ENCODE measurements at regions not wholly inside any gene's neighbourhood (a gene's known extent, or its start where the extent isn't known, plus 50 kb on each side); places are given as distances from the start of the nearest gene placed in this dataset.

- Histone ChIP-seq H3K4me2 (ENCODE audit: low read depth, low read length) (no peak overlapping the region), H2AFZ (ENCODE audit: low read length) (no peak overlapping the region), H3K36me3 (replicated peaks in 1 of 2; ENCODE audit: control insufficient read depth in 1 of 2, insufficient read depth in 2 of 2, low read length in 2 of 2) (no peaks in the 10 kb centered on the region), H3K4me3 (replicated peaks in 1 of 3; ENCODE audit: insufficient read depth in 1 of 3, low read depth in 2 of 3, low read length in 3 of 3) (no peak overlapping the region), H3K9me3 (ENCODE audit: low read length) (0 out of 2 replicates have a peak, but pooled peaks cover 2% of the 10 kb centered on the region), H3K9ac (ENCODE audit: insufficient read depth, low read depth, low read length) (no peak overlapping the region), H3K79me2 (ENCODE audit: insufficient read depth, low read length) (no peaks in the 10 kb centered on the region), H3K4me1 (ENCODE audit: insufficient read depth, low read length) (no peaks in the 10 kb centered on the region), H3K27me3 (ENCODE audit: control insufficient read depth in 1 of 2, insufficient read depth in 2 of 2, low read length in 2 of 2) (no peaks in the 10 kb centered on the region), H3K27ac (ENCODE audit: extremely low read length, insufficient read depth, low read length) (no peak overlapping the region), H4K20me1 (ENCODE audit: insufficient read depth, low read length) (no peaks in the 10 kb centered on the region)
- in situ Hi-C loops (cut with HindIII; ENCODE audit: extremely low pct_ligation_motif_present, low pct_unique_long_range_greater_than_20kb), result no loop called here
- POLR2A ChIA-PET, result no interaction called here
- ATAC-seq (no peak), FAIRE-seq (no peak), DNase-seq (ENCODE audit: low spot score) (no peak)
- no TSS peak for BruUV-seq (replicated peaks)
- WGBS (ENCODE audit: low lambda C conversion rate), result 98% methylated on average over 2 of the region's 2 CpGs
- TF ChIP-seq ZNF879 (CRISPR knock-in tag; IDR thresholded peaks at IDR 0.05) (no peak), MEIS1 (CRISPR knock-in tag; IDR thresholded peaks at IDR 0.05; ENCODE audit: borderline replicate concordance) (no peak), MZF1 (CRISPR knock-in tag; IDR thresholded peaks at IDR 0.05; ENCODE audit: borderline replicate concordance) (no peak), SRSF9 (IDR thresholded peaks at IDR 0.05; ENCODE audit: borderline replicate concordance, insufficient read depth, low read depth, low read length, poor library complexity, severe bottlenecking) (no peak), ZSCAN31 (CRISPR knock-in tag; IDR thresholded peaks at IDR 0.05; ENCODE audit: low read depth) (no peak), TRIM24 (CRISPR knock-in tag; IDR thresholded peaks at IDR 0.05) (no peak), JUN (CRISPR knock-in tag; IDR thresholded peaks at IDR 0.05) (no peak), NFE2L1 (CRISPR knock-in tag; IDR thresholded peaks at IDR 0.05; ENCODE audit: borderline replicate concordance) (no peak), ZNF616 (CRISPR knock-in tag; IDR thresholded peaks at IDR 0.05; ENCODE audit: low read depth) (no peak), SIX4 (CRISPR knock-in tag; IDR thresholded peaks at IDR 0.05) (no peak), ONECUT2 (CRISPR knock-in tag; IDR thresholded peaks at IDR 0.05) (no peak), ZNF670 (CRISPR knock-in tag; IDR thresholded peaks at IDR 0.05; ENCODE audit: borderline replicate concordance) (no peak), RARA (CRISPR knock-in tag; IDR thresholded peaks at IDR 0.05) (no peak), STAT5B (CRISPR knock-in tag; IDR thresholded peaks at IDR 0.05) (no peak), FUBP1 (CRISPR knock-in tag; IDR thresholded peaks at IDR 0.05; ENCODE audit: borderline replicate concordance) (no peak), ATM (IDR thresholded peaks at IDR 0.05; ENCODE audit: borderline replicate concordance) (no peak), PCBP2 (optimal IDR thresholded peaks at IDR 0.05; ENCODE audit: low read depth, low read length, poor library complexity, severe bottlenecking) (no peak), MEF2D (CRISPR knock-in tag; IDR thresholded peaks at IDR 0.05) (no peak)
- TF ChIP-seq, protein P1, sequence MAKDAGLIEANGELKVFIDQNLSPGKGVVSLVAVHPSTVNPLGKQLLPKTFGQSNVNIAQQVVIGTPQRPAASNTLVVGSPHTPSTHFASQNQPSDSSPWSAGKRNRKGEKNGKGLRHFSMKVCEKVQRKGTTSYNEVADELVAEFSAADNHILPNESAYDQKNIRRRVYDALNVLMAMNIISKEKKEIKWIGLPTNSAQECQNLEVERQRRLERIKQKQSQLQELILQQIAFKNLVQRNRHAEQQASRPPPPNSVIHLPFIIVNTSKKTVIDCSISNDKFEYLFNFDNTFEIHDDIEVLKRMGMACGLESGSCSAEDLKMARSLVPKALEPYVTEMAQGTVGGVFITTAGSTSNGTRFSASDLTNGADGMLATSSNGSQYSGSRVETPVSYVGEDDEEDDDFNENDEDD (CRISPR knock-in tag; IDR thresholded peaks at IDR 0.05; ENCODE audit: borderline replicate concordance), result no peak
- CTCF ChIA-PET (ENCODE audit: low intra/inter-chr PET ratio, low total read pairs), result no interaction called here
- intact Hi-C loops (cut with micrococcal nuclease; ENCODE audit: unreplicated experiment), result no loop called here
These were observed 80.9 kb upstream of the IRF2BP2 start for GRCh38 chr1:234690872-234691271.
